ENCODE measurements at regions not wholly inside any gene's neighbourhood (a gene's known extent, or its start where the extent isn't known, plus 50 kb on each side); places are given as distances from the start of the nearest gene placed in this dataset.

GRCh38 chr1:94684690-94685250, 135.4 kb upstream of the SLC44A3 start:
- TF ChIP-seq, protein P1, sequence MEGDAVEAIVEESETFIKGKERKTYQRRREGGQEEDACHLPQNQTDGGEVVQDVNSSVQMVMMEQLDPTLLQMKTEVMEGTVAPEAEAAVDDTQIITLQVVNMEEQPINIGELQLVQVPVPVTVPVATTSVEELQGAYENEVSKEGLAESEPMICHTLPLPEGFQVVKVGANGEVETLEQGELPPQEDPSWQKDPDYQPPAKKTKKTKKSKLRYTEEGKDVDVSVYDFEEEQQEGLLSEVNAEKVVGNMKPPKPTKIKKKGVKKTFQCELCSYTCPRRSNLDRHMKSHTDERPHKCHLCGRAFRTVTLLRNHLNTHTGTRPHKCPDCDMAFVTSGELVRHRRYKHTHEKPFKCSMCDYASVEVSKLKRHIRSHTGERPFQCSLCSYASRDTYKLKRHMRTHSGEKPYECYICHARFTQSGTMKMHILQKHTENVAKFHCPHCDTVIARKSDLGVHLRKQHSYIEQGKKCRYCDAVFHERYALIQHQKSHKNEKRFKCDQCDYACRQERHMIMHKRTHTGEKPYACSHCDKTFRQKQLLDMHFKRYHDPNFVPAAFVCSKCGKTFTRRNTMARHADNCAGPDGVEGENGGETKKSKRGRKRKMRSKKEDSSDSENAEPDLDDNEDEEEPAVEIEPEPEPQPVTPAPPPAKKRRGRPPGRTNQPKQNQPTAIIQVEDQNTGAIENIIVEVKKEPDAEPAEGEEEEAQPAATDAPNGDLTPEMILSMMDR (IDR thresholded peaks at IDR 0.05; ENCODE audit: low read depth, low read length, missing input control): no peak
- TF ChIP-seq, protein P2, sequence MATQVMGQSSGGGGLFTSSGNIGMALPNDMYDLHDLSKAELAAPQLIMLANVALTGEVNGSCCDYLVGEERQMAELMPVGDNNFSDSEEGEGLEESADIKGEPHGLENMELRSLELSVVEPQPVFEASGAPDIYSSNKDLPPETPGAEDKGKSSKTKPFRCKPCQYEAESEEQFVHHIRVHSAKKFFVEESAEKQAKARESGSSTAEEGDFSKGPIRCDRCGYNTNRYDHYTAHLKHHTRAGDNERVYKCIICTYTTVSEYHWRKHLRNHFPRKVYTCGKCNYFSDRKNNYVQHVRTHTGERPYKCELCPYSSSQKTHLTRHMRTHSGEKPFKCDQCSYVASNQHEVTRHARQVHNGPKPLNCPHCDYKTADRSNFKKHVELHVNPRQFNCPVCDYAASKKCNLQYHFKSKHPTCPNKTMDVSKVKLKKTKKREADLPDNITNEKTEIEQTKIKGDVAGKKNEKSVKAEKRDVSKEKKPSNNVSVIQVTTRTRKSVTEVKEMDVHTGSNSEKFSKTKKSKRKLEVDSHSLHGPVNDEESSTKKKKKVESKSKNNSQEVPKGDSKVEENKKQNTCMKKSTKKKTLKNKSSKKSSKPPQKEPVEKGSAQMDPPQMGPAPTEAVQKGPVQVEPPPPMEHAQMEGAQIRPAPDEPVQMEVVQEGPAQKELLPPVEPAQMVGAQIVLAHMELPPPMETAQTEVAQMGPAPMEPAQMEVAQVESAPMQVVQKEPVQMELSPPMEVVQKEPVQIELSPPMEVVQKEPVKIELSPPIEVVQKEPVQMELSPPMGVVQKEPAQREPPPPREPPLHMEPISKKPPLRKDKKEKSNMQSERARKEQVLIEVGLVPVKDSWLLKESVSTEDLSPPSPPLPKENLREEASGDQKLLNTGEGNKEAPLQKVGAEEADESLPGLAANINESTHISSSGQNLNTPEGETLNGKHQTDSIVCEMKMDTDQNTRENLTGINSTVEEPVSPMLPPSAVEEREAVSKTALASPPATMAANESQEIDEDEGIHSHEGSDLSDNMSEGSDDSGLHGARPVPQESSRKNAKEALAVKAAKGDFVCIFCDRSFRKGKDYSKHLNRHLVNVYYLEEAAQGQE (IDR thresholded peaks at IDR 0.05): no peak
- TF ChIP-seq HNF4A (conservative IDR thresholded peaks at IDR 0.05): no peak
- TF ChIP-seq, protein P3, sequence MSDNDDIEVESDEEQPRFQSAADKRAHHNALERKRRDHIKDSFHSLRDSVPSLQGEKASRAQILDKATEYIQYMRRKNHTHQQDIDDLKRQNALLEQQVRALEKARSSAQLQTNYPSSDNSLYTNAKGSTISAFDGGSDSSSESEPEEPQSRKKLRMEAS (IDR thresholded peaks at IDR 0.05): no peak
- TF ChIP-seq JUND (IDR thresholded peaks at IDR 0.05): no peak
- TF ChIP-seq EGR1 (IDR thresholded peaks at IDR 0.05; ENCODE audit: low read depth in 2 of 2): no peak
- TF ChIP-seq TAF1 (conservative IDR thresholded peaks at IDR 0.05): no peak
- no peak for TF ChIP-seq RAD21 (IDR thresholded peaks at IDR 0.05)
- TF ChIP-seq NR2F2 (IDR thresholded peaks at IDR 0.05): no peak
- TF ChIP-seq GABPA (IDR thresholded peaks at IDR 0.05 in 1 of 2, conservative IDR thresholded peaks at IDR 0.05 in 1 of 2): no peak
- no peak for TF ChIP-seq ZBTB33 (IDR thresholded peaks at IDR 0.05)
- TF ChIP-seq YY1 (IDR thresholded peaks at IDR 0.05): no peak

All from liver (tissue), 3 donors.